ENCODE measurements at regions not wholly inside any gene's neighbourhood (a gene's known extent, or its start where the extent isn't known, plus 50 kb on each side); places are given as distances from the start of the nearest gene placed in this dataset.
"Not testable (repeated sequence)": the region's sequence is repeated elsewhere in the genome, so short reads cannot be mapped to it uniquely, and the experiment has no call there.

DNA sequence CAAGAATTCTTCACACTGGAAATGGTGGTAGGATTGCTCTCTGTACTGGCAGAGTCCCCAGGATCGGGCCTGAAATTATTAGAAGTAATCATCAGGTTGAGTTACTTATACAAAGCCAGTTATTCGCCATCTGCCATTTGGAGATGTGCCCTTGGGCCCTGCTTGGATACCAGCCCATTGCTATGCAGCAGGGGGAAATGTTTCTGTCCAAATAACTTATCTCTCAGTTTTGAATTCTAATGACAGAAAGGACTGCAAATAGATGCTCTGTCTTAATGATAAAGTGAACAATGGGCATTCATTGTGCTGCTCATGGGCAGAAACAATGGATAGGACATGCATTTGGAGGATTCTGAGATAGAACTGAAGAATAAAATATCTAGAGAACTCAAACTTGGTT lies 139.1 kb upstream of the PELI2 start:
- no peak for DNase-seq (ENCODE audit: low read depth)

DNA sequence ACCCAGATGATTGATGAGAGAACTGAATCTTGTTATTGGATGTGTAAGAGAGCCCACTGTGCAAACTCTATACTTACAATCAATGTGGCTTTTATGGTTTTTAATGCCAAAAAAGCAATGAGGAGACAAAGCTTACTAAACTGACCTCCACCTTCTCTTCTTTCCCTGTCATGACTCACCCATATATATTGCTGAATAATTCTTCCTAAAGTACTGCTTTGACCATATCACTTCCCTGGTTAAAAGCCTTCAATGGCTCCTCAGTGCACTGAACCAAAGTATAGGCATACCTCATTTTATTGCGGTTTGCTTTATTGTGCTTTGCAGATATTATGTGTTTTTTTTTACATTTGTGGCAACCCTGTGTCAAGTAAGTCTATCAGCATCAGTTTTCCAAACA lies 138.4 kb upstream of the PELI2 start:
- no peak for DNase-seq (ENCODE audit: low read depth)

DNA sequence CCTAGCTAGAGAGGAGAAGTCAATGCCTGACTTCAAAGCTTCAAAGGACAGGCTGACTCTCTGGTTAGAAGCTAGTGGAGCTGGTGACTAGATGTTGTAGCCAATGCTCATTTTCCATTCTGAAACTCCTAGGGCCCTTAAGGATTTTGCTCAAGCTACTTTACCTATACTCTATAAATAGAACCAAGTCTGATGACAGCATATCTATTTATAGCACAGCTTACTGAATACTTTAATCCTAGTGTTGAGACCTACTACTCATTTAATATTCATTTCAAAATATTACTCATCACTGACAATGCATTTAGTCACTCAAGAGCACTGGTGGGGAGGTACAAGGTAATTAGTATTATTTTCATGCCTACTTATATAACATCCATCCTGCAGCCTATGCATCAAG lies 137.2 kb upstream of the PELI2 start:
- no peak for DNase-seq (ENCODE audit: low read depth)

DNA sequence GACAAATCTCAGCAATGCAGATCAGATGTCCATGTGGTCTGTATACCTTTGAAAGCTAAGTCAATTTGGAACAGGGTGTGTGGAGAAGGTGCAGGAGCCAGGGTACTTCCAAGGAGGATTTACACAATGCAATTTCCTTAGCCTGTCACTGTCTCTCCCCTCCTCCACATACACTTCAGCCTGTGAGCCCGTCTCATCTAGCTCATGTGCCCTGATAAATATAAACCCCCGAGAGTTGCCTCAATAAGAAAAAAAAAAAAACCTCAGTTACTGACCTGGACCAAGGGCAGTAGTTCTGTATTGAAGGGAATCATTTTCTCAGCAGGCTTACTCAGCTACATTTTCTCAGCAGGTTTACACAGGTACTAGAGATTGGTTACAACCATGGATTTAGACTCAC lies 132.1 kb upstream of the PELI2 start:
- DNase-seq (ENCODE audit: low read depth) = no peak

DNA sequence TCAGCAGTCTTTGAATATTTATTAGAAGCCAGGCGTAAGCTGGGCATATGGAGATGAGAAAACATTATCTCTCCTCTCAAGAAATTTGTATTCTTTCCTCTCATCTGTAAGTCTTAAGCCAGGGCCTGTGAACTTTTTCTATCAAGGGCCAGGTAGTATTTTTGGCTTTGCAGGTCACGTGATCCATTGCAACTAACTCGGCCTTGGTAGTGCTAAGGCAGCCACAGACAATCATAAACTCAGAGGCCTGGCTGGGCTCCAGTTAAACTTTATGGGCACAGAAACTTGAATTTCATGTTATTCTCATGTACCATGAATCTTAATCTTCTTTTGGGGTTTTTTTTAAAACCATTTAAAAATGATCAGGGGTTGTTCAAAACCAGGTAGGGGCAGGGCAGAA lies 117.4 kb upstream of the PELI2 start:
- no peak for DNase-seq (ENCODE audit: low read depth)

DNA sequence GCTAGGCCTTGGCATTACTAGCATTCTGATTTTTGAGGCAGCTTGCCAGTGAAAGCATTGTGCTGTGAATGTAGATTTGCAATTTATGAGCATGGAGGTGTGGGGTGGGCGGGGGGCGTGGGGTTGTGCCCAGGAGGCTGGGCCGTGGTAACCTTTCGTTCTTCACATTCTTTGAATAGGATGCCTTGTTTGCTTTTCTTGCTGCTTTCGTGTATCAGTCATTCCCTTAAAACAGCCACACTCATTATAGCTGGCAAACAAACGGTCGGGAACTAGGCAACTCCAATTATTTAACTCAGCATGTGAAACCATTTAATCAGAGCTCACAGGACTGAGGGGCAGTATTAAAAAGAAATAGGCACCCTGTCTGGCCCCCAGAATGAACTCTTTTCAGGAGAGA lies 115.9 kb upstream of the PELI2 start:
- no peak for DNase-seq (ENCODE audit: low read depth)

DNA sequence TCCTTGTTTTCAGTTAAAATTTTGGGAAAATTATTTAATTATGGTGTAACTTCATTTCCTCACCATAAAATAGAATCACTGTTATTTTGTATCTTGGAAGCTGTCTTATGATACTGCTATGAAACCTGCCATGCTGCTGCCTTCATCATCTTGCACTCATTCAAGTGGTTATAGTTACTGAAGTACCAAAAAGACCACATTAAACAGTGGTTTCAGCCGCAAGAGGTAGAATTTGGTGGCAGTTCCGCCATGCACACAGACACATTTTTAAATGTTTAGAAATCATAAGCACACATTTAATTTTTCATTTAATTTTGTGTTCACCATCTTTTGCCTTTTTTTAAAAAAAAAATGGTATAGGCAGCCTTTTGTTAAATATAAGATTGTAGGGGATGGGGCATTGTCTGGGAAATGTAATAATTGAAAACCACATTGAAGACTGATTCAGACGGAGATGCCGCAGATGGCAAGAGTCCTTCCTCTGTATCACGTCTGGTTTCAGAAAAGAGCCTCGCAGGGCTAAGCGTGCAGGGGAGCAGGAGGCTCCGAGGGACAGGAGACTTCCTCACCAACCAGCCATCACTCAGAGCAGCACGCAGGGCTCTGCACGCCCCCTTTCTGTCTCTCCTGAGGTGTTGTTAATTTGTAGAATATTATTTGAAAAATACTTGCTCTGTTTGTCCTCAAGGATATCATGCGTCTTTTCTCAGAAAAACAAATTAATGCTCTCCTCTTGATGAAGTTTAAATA lies 115.2 kb upstream of the PELI2 start:
- DNase-seq (ENCODE audit: low read depth) = no peak

DNA sequence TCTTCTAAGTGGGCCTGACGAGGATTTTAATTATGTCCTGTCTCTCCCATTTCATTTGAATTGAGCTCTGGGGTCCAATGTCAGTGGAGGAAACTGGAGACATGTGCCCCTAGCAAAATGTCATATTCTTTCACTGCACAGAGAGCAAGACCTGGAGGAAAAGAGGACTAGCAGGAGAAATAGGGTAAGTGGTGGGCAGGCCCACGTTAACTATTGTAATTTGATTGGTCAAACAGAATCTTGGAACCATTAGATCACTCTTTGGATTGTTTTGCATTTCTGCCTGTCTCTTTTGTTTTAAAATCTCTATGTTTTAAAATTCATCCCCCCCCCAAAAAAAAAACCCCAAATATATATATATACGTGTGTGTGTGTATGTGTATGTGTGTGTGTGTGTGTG lies 113.9 kb upstream of the PELI2 start:
- no peak for DNase-seq (ENCODE audit: low read depth)

DNA sequence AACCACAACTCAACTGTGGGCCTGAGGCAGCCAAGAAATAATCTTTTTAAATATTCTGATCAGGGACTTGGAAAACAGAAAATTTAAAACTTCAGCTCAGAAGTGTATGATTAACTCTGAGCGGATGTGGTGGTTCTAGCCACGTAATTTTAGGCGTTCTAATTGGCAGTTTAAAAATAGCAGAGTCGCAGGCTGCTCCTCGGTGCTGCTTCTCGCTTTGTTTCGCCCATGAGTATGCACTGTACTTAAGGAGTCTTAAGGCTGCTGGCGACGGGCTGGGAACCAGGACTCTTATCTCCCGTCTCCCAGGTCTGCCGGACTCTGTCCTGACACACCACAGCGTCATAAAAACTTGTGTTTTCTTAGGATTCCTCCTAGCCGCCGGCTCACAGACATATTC lies 113.4 kb upstream of the PELI2 start:
- no peak for DNase-seq (ENCODE audit: low read depth)

DNA sequence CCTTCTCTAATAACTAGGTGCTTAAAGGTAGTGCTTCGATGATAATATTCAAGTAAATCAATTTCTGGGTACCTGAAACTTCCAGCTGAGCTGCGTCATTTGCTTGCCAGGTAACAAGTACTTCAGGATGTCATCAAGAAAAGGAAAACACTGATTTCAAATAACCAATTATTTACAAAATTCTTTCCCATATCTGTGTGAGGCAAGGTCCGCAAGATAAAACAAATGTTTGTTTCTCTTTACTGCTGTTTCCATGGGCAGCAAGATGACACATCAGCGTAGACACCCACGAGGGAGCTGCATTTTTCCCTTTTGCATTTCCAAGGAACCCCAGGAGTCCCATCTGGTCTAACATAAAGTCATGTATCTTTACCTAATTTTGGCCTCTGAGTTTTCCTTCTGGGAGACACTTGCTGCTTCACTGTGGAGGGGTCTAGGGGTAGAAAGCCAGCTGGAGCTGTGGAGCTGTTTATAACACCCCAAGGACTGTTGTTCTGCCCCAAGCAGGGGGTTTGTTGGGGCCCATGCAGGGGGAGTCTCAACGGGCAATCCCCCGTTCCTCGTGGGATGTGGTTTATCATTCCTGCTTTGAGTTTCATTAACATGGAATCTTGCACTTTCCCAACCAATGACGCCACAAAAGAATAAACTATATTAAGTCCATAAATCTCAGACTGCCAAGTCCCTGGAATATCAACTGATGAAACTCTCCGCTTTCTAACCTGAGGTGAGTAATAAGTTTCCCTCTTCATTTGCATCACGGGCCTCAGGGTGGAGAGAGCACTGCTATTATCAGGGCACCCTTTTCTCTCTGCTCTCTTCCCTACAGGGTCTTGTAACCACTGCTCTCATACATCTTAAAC lies 112.8 kb upstream of the PELI2 start:
- DNase-seq (ENCODE audit: low read depth) = no peak

DNA sequence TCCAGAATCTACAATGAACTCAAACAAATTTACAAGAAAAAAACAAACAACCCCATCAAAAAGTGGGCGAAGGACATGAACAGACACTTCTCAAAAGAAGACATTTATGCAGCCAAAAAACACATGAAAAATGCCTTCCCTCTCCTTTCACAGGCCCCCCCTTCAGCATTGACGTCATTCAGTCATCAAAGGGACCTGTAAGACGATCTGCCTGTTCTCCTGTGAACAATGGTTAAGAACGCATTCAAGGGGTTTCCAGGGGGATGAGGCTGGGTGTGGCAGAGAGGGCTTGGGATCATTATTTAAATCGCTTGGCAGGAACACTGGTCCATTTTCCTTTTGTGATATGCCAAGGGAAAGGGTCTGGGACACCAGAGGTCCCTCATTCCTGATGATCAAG lies 110.7 kb upstream of the PELI2 start:
- not testable (repeated sequence) for DNase-seq (ENCODE audit: low read depth)

DNA sequence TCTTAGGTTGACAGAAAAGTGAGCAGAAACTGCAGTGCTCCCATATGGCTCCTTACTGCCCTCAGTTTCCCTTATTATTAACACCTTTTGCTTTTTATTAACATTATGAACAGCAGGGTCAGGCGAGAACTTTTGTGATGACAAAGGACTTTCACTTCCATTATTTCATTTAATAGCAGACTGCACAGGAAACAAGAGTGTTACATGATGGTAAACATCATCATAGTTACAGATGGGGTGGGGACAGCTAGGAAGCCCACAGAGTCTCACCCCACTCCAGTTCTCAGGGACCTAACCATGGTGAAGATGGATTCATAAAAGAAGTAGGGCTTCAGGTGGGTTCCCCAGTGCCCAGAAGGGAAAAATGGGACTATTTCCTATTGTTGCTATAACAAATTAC lies 110.1 kb upstream of the PELI2 start:
- DNase-seq (ENCODE audit: low read depth) = no peak

DNA sequence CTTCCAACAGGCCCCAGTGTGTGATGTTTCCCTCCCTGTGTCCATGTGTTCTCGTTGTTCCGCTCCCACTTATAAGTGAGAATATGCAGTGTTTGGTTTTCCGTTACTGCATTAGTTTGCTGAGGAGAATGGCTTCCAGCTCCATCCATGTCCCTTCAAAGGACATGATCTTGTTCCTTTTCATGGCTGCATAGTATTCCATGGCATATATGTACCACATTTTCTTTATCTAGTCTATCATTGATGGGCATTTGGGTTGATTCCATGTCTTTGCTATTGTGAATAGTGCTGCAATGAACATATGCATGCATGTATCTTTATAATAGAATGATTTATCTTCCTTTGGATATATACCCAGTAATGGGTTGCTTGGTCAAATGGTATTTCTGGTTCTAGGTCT lies 109.5 kb upstream of the PELI2 start:
- not testable (repeated sequence) for DNase-seq (ENCODE audit: low read depth)

DNA sequence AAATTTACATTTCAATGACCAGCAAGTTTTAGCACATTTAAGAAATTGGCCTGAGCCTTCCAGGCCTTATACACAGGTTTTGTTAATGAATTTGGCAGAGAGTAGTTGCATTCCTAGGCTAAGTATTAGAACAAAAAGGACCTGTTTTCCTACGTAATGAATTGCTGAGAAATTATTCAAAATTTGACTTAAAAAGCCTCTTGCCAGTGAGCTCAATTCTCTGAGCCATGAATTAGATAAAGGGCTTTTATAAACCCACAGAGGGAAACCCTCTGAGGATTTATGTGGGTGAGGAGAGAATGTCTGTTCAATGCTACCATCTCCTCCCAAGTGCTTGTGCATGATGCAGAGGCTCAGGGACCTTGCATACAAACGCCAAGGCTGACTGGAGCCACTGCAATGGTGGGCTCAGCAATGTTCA lies 94.5 kb upstream of the PELI2 start:
- no peak for DNase-seq (ENCODE audit: low read depth)

DNA sequence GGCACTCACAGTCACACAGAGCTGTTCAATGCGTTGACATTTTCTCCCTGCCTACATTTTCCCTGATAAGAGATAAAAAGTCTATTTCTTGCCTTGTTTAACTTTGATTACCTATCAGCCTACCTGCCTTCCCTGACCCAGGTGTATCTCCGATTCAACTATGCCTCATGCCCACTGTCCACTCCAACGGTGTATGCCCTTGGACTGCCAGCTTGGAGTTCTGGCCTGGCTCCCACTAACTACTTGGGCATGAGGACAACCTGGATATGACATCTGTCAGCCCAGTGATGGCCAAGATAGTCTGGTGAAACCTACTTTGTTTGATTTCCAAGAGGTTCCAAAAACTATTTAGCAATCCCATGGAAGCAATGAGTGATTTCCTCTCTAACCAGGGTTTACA lies 93.0 kb upstream of the PELI2 start:
- DNase-seq (ENCODE audit: low read depth) = no peak

DNA sequence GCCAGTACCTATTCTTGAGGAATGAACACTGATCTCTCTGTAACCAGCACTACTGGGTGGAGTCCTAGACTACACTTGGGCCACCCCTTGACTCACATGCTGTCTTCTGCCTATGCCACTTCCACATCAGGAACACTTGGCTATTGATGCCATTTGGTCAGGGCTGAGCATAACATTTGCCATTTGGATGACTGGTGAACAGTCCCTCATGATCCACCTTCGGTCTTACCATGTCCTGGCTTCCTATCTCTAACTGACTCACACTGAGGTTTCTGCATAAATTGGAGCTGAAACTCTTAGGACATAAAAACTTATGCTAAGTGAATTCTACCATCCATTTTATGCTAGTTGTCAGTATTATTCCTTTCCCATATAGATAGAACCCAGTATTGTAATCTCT lies 91.7 kb upstream of the PELI2 start:
- DNase-seq (ENCODE audit: low read depth) = no peak

DNA sequence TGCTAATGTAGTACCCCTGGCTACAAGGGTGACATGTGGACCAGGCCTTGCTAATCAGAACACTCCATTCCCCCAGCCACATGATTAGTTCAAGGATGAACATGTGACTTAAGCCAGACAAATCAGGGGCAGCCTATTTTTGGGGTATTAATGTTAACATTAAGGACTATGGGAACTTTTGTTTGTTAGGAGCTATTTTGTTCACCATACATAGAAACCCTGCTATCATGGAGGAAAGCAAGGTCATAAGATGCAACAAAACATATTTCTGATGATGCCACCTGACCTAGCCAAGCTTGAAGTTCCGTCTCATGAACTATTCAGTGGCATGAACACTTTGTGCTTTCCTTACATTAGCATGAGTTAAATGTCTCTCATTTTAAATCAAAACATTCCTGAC lies 90.8 kb upstream of the PELI2 start:
- no peak for DNase-seq (ENCODE audit: low read depth)

DNA sequence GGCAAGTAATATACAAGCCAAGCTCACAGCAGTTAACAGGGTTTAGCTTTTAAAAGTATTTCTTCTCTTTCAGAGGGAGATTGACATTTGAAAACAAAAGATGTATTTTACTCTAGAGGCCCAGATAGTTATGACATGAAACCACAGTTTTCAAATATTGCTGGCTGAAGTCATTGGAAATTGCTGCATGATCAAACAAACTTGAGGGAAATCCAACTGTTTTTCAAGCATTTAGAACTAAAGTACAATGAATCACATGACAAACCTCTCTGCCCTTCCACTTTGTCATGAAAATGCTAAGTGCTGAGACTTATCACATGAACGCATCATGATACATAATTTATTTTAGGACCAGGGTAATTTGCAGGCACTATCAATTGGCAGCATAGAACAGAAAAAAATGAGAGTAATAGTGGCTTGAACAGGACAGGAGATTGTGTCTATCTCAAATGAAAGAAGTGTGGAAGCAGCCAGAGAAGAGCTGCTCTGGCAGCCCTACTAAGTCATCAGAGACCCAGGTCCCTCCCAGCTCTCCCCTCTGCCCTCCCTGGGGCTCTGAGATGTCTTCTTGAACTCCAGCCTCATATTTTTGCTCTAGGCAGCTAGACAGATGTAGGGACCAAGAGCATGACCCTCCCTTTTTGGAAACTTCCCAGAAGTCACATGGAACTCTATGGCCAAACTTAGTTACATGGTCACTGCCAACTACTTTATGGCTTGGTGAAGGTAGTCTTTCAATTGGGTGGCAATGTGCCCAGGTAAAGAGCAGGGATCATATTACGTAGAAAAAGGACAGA lies 90.1 kb upstream of the PELI2 start:
- no peak for DNase-seq (ENCODE audit: low read depth)

DNA sequence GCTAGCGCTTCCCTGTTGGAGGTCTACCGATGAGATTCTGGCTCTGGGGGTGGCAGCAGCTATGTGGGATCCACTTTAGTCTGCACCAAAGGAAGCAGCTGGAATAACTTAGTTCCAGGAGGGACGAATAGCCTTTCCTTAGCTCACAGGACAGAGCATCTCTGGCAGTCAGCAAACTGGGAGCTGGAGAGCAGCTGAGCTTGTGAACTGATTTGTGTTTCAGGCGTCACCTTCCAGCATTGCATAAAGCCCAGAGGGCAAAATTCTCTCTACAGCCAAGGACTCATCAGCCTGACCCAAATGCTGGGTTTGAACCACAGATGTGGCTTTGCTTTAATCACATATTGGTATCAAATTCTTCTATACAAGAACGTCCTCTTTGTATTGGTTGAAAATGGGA lies 81.9 kb upstream of the PELI2 start:
- no peak for DNase-seq (ENCODE audit: low read depth)

DNA sequence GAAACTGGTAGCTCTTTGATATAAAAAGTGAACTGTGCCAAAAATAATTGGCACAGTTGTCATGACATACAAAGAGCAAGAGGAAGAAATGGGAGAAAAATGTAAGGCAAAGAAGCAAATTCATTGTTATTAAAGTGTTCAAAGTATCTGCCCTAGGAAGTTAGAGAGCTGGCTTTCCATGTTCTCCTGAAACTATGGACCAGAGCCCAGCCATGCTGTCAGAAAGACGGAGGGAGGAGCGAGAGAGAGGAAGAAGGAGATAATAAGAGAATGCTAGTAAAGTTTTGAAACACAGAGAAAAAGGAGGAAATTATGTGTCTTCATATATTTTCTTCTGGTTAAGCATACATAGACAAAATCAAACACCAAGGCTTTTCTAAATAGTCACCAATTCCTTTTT lies 78.1 kb upstream of the PELI2 start:
- no peak for DNase-seq (ENCODE audit: low read depth)

DNA sequence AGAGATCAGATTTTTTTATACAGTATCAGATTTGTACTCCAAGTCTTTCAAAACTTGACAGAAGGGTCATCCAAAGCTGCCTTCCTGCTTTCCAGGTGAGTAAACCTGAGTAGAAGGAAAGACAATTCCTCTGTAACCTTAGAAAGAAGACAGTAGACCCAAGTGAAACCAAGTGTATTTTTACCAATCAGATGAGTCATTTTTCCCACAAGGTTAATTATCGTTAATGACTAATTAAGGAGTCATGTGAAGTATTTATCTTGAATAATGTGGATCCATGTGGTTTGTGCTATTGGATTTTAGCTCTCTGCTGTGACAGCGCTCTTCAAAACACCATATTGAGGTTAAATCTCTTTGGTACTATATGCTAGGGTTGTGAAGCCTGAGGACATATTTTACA lies 74.0 kb upstream of the PELI2 start:
- no peak for DNase-seq (ENCODE audit: low read depth)

DNA sequence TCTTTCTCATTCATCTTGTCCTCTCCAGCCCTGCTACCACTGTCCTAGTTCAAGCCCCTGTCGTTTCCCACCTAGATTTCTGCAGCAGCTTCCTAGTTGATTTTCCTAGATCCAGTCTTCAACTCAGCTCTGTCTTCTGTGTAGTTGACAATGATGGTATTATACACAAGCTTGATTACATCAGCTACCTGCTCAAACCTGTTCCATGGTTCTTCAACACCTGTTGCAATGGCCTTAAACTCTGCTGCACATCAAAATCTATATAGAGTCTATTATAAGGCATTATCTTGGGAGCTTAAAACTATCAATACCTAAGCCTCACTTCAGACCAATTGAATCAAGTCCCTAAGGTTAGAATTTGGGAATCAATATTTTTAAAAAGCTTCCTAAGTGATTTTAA lies 71.7 kb upstream of the PELI2 start:
- no peak for DNase-seq (ENCODE audit: low read depth)

DNA sequence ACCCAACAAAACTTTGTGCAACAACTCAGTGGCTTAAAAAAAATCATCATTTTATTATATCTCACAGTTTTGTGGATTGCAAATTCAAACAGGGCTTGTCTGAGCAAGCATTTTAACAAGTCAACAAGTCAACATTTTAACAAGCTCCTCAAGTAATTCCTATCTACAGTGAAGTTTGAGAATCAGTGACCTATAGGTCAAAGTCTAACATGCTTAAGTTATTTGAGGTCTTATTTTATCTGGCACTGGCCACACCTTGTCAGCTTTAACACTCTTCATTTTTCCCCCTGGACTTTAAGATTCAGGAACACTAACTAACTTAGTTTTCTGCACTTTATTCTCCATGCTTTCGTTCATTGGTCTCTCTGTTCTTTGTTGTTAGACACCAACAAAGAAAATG lies 71.2 kb upstream of the PELI2 start:
- no peak for DNase-seq (ENCODE audit: low read depth)

All from HS-27A (cell line).